HAP-1 (cell line): ENCODE measurements at regions not wholly inside any gene's neighbourhood (a gene's known extent, or its start where the extent isn't known, plus 50 kb on each side); places are given as distances from the start of the nearest gene placed in this dataset.
"Not testable (repeated sequence)": the region's sequence is repeated elsewhere in the genome, so short reads cannot be mapped to it uniquely, and the experiment has no call there.

ENCODE experiments used
- DNase-seq, 2 experiments: peaks; one replicate each; pipeline ENCODE4 v3.0.0-alpha.2; 2016 to 2020; ENCODE audit warnings: low spot score in 2 of 2
- H3K27me3 ChIP-seq: fragments of 250-450 bp; sonication (Bioruptor Pico); 2 replicates; pipeline ENCODE4 v1.5.1; 2020; ENCODE audit warnings: low read depth, mild to moderate bottlenecking, moderate library complexity
- H3K36me3 ChIP-seq: fragments of 250-450 bp; sonication (Bioruptor Pico); replicated peaks from 2 replicates; pipeline ENCODE4 v1.5.1; 2020; ENCODE audit warnings: mild to moderate bottlenecking
- H3K4me1 ChIP-seq: fragments of 250-450 bp; sonication (Bioruptor Pico); 2 replicates; pipeline ENCODE4 v1.5.1; 2020; ENCODE audit warnings: mild to moderate bottlenecking
- H3K4me3 ChIP-seq: fragments of 250-450 bp; sonication (Bioruptor Pico); 2 replicates; pipeline ENCODE4 v1.5.1; 2020; ENCODE audit warnings: mild to moderate bottlenecking, moderate library complexity
- H3K9me3 ChIP-seq: fragments of 250-450 bp; sonication (Bioruptor Pico); 2 replicates; pipeline ENCODE4 v1.5.1; 2020; ENCODE audit warnings: mild to moderate bottlenecking, moderate library complexity
- in situ Hi-C: fragments of 300-500 bp; cut with MboI; formaldehyde crosslinking; loops from 3 replicates; pipeline ENCODE4 v1.14.3; 2020; ENCODE audit warnings: low sequenced_read_pairs, inconsistent platforms, mixed read lengths

- Histone ChIP-seq H3K4me3 (no peak overlapping the region), H3K4me1 (no peaks in the 10 kb centered on the region), H3K36me3 (no peaks in the 10 kb centered on the region), H3K9me3 (no peaks in the 10 kb centered on the region), H3K27me3 (no peaks in the 10 kb centered on the region)
- in situ Hi-C loops = no loop called here
- DNase-seq = no peak
Observed at GRCh38 chr2:144983107-144983506, 463.2 kb upstream of the ZEB2 start.

- in situ Hi-C loops = no loop called here
- H3K9me3 ChIP-seq = no peaks in the 10 kb centered on the region
Observed at GRCh38 chr2:144982481-144982880, 462.6 kb upstream of the ZEB2 start.

GRCh38 chr2:144975881-144976280, 456.0 kb upstream of the ZEB2 start:
- H3K4me1 ChIP-seq = no peaks in the 10 kb centered on the region
- no peaks in the 10 kb centered on the region for H3K27me3 ChIP-seq
- in situ Hi-C loops = no loop called here
- no peak overlapping the region for H3K4me3 ChIP-seq
- no peaks in the 10 kb centered on the region for H3K36me3 ChIP-seq
- no peaks in the 10 kb centered on the region for H3K9me3 ChIP-seq
- DNase-seq = no peak

More at GRCh38 chr2:144982481-144982880, 462.6 kb upstream of the ZEB2 start:
- no peaks in the 10 kb centered on the region for H3K4me1 ChIP-seq
- DNase-seq = no peak
- no peak overlapping the region for H3K4me3 ChIP-seq
- H3K36me3 ChIP-seq = no peaks in the 10 kb centered on the region
- H3K27me3 ChIP-seq = no peaks in the 10 kb centered on the region

GRCh38 chr2:144972676-144973075, 452.8 kb upstream of the ZEB2 start:
- no peak for DNase-seq
- Histone ChIP-seq H3K36me3 (no peaks in the 10 kb centered on the region), H3K27me3 (no peaks in the 10 kb centered on the region), H3K4me3 (no peak overlapping the region), H3K9me3 (peaks cover 2% of the 10 kb centered on the region; the same call in 1 of the 2 replicates), H3K4me1 (no peaks in the 10 kb centered on the region)
- in situ Hi-C loops = no loop called here

- DNase-seq = no peak
- Histone ChIP-seq H3K27me3 (no peaks in the 10 kb centered on the region), H3K4me3 (no peak overlapping the region), H3K4me1 (no peaks in the 10 kb centered on the region), H3K9me3 (peaks cover 2% of the 10 kb centered on the region; the same call in 1 of the 2 replicates), H3K36me3 (no peaks in the 10 kb centered on the region)
- in situ Hi-C loops = no loop called here
Observed at GRCh38 chr2:144971786-144972335, 451.9 kb upstream of the ZEB2 start.

- H3K4me3 ChIP-seq, H3K9me3 ChIP-seq, H3K36me3 ChIP-seq, H3K4me1 ChIP-seq, DNase-seq, in situ Hi-C loops, H3K27me3 ChIP-seq: not testable (repeated sequence)
Observed at GRCh38 chr2:144970410-144970809, 450.5 kb upstream of the ZEB2 start.

- in situ Hi-C loops, H3K9me3 ChIP-seq, H3K4me3 ChIP-seq, DNase-seq, H3K4me1 ChIP-seq, H3K27me3 ChIP-seq, H3K36me3 ChIP-seq: not testable (repeated sequence)
Observed at GRCh38 chr2:144969564-144969963, 449.6 kb upstream of the ZEB2 start.

- in situ Hi-C loops = no loop called here
- Histone ChIP-seq H3K27me3 (no peaks in the 10 kb centered on the region), H3K4me3 (no peak overlapping the region), H3K9me3 (peaks cover 2% of the 10 kb centered on the region; the same call in 1 of the 2 replicates), H3K36me3 (no peaks in the 10 kb centered on the region), H3K4me1 (no peaks in the 10 kb centered on the region)
- no peak for DNase-seq
Observed at GRCh38 chr2:144967961-144968360, 448.0 kb upstream of the ZEB2 start.

- Histone ChIP-seq H3K9me3 (peaks cover 2% of the 10 kb centered on the region; the same call in 1 of the 2 replicates), H3K27me3 (no peaks in the 10 kb centered on the region), H3K36me3 (no peaks in the 10 kb centered on the region), H3K4me1 (peaks cover 3% of the 10 kb centered on the region; the same call in 1 of the 2 replicates), H3K4me3 (no peak overlapping the region)
- in situ Hi-C loops = no loop called here
- DNase-seq = no peak
Observed at GRCh38 chr2:144965172-144965571, 445.3 kb upstream of the ZEB2 start.

- H3K27me3 ChIP-seq = no peaks in the 10 kb centered on the region
- in situ Hi-C loops = no loop called here
- H3K4me3 ChIP-seq = no peak overlapping the region
- DNase-seq = no peak
- peaks cover 3% of the 10 kb centered on the region; the same call in 1 of the 2 replicates for H3K4me1 ChIP-seq
- no peaks in the 10 kb centered on the region for H3K36me3 ChIP-seq
- no peaks in the 10 kb centered on the region for H3K9me3 ChIP-seq
Observed at GRCh38 chr2:144963031-144963430, 443.1 kb upstream of the ZEB2 start.

GRCh38 chr2:144959416-144959815, 439.5 kb upstream of the ZEB2 start:
- Histone ChIP-seq H3K27me3 (no peaks in the 10 kb centered on the region), H3K36me3 (no peaks in the 10 kb centered on the region), H3K4me3 (no peak overlapping the region), H3K9me3 (no peaks in the 10 kb centered on the region), H3K4me1 (peaks cover 3% of the 10 kb centered on the region; the same call in 1 of the 2 replicates)
- in situ Hi-C loops = no loop called here
- no peak for DNase-seq

GRCh38 chr2:144950899-144951560, 431.1 kb upstream of the ZEB2 start:
- DNase-seq = no peak
- H3K27me3 ChIP-seq = no peaks in the 10 kb centered on the region; the same call in 1 of the 2 replicates
- H3K9me3 ChIP-seq = no peaks in the 10 kb centered on the region
- H3K36me3 ChIP-seq = no peaks in the 10 kb centered on the region
- no peak overlapping the region for H3K4me3 ChIP-seq
- H3K4me1 ChIP-seq = peaks cover 7% of the 10 kb centered on the region; the same call in 1 of the 2 replicates
- in situ Hi-C loops = no loop called here

- Histone ChIP-seq H3K4me1 (peaks cover 10% of the 10 kb centered on the region; the same call in 1 of the 2 replicates), H3K4me3 (no peak overlapping the region), H3K36me3 (no peaks in the 10 kb centered on the region), H3K27me3 (no peaks in the 10 kb centered on the region; the same call in 1 of the 2 replicates), H3K9me3 (no peaks in the 10 kb centered on the region)
- in situ Hi-C loops = no loop called here
- no peak for DNase-seq
Observed at GRCh38 chr2:144948205-144948855, 428.4 kb upstream of the ZEB2 start.

- Histone ChIP-seq H3K4me3 (no peak overlapping the region), H3K9me3 (no peaks in the 10 kb centered on the region), H3K36me3 (no peaks in the 10 kb centered on the region), H3K4me1 (peaks cover 15% of the 10 kb centered on the region), H3K27me3 (no peaks in the 10 kb centered on the region; the same call in 1 of the 2 replicates)
- in situ Hi-C loops = no loop called here
- DNase-seq = no peak
Observed at GRCh38 chr2:144947709-144948037, 427.8 kb upstream of the ZEB2 start.
